Testis (tissue), 2 donors: ENCODE measurements at regions not wholly inside any gene's neighbourhood (a gene's known extent, or its start where the extent isn't known, plus 50 kb on each side); places are given as distances from the start of the nearest gene placed in this dataset.

Experiments
- POLR2A ChIP-seq: fragments of 450-650 bp; IDR thresholded peaks from one replicate; pipeline ENCODE4 v1.6.1; 2017; ENCODE audit warnings: antibody characterized with exemption, mild to moderate bottlenecking, moderate library complexity
- TF ChIP-seq, protein P1 (sequence below), 3 experiments: fragments of 450-650 bp in 2 of 3; fragments of 200-600 bp in 1 of 3; sonication (generic) in 1 of 3; IDR thresholded peaks; one replicate each; pipeline ENCODE4 v1.5.1; 2016 to 2019; ENCODE audit warnings: antibody characterized with exemption in 3 of 3, mild to moderate bottlenecking in 2 of 3, moderate library complexity in 1 of 3

DNA sequence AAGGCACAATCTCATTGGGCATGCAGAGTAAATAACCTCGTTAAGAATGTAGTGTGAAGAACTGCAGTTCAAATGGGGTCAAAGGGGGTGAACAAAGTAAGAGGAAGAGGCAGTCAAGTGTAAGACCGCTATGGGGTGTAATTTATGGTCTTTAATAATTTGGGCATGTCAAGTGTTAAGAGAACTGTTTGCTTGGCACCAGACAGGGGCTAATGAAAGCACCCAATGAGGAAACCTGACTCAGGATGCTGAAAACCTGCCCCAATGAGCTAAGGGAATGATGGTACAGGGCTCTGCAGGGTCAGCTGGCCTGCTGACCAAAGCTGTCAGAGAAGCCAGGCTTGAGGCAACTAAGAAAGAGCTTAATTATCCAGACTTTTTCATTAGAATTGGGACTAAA lies 368.1 kb downstream of the DTWD2 start:
- no peak for TF ChIP-seq POLR2A
- TF ChIP-seq, protein P1, sequence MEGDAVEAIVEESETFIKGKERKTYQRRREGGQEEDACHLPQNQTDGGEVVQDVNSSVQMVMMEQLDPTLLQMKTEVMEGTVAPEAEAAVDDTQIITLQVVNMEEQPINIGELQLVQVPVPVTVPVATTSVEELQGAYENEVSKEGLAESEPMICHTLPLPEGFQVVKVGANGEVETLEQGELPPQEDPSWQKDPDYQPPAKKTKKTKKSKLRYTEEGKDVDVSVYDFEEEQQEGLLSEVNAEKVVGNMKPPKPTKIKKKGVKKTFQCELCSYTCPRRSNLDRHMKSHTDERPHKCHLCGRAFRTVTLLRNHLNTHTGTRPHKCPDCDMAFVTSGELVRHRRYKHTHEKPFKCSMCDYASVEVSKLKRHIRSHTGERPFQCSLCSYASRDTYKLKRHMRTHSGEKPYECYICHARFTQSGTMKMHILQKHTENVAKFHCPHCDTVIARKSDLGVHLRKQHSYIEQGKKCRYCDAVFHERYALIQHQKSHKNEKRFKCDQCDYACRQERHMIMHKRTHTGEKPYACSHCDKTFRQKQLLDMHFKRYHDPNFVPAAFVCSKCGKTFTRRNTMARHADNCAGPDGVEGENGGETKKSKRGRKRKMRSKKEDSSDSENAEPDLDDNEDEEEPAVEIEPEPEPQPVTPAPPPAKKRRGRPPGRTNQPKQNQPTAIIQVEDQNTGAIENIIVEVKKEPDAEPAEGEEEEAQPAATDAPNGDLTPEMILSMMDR (IDR thresholded peaks at IDR 0.05) = no peak
